Gastroesophageal sphincter (tissue), 3 donors: ENCODE measurements at regions not wholly inside any gene's neighbourhood (a gene's known extent, or its start where the extent isn't known, plus 50 kb on each side); places are given as distances from the start of the nearest gene placed in this dataset.

Source experiments
- POLR2A ChIP-seq, 2 donors: fragments of 450-650 bp; IDR thresholded peaks; one replicate each; pipeline ENCODE4 v1.6.1; 2017; ENCODE audit warnings: antibody characterized with exemption in 2 of 2, mild to moderate bottlenecking in 2 of 2, moderate library complexity in 1 of 2
- TF ChIP-seq, protein P1 (sequence below), 4 experiments: fragments of 200-600 bp in 2 of 4; fragments of 450-650 bp in 2 of 4; sonication (generic) in 1 of 4; IDR thresholded peaks; one replicate each; pipeline ENCODE4 v1.5.1; 2017 to 2019; ENCODE audit warnings: antibody characterized with exemption in 4 of 4, mild to moderate bottlenecking in 2 of 4, moderate library complexity in 2 of 4

DNA sequence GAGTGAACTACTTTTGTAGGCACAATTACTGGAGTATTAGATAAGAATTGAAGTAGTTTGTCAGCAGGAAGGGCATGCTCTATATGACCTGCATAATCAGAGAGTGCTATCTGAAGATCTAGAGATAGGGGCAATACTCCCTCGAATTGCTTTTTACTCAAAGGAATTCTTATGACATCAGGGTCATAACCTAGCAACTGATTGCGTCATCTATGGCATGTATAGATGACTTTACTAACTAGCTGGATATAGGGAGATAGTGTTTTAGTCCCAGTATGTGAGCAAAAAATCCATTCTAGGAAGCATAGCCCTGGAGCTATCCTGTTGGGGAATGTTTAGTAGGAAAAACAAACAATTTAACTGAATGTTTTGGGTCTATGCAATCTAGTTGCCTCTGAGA lies 109.5 kb upstream of the ZNF267 start:
- TF ChIP-seq, protein P1, sequence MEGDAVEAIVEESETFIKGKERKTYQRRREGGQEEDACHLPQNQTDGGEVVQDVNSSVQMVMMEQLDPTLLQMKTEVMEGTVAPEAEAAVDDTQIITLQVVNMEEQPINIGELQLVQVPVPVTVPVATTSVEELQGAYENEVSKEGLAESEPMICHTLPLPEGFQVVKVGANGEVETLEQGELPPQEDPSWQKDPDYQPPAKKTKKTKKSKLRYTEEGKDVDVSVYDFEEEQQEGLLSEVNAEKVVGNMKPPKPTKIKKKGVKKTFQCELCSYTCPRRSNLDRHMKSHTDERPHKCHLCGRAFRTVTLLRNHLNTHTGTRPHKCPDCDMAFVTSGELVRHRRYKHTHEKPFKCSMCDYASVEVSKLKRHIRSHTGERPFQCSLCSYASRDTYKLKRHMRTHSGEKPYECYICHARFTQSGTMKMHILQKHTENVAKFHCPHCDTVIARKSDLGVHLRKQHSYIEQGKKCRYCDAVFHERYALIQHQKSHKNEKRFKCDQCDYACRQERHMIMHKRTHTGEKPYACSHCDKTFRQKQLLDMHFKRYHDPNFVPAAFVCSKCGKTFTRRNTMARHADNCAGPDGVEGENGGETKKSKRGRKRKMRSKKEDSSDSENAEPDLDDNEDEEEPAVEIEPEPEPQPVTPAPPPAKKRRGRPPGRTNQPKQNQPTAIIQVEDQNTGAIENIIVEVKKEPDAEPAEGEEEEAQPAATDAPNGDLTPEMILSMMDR (IDR thresholded peaks at IDR 0.05) = no peak
- TF ChIP-seq POLR2A (IDR thresholded peaks at IDR 0.05) = no peak
